Lower lobe of right lung (tissue), 2 donors: ENCODE measurements at regions not wholly inside any gene's neighbourhood (a gene's known extent, or its start where the extent isn't known, plus 50 kb on each side); places are given as distances from the start of the nearest gene placed in this dataset.

ENCODE experiments used
- ATAC-seq, 2 donors: fragments of 200-7000 bp; cut with Tn5 transposase; one replicate each; pipeline ENCODE4 v1.9.1; 2020 to 2022; ENCODE audit warnings: mild to moderate bottlenecking in 2 of 2, moderate library complexity in 2 of 2
- DNase-seq: peaks from one replicate; pipeline ENCODE4 v3.0.0-alpha.2; 2020
- H3K27ac ChIP-seq: fragments of 200-600 bp; one replicate; pipeline ENCODE4 v1.8.0; 2022
- H3K27me3 ChIP-seq: fragments of 200-600 bp; one replicate; pipeline ENCODE4 v1.8.0; 2022; ENCODE audit warnings: low read depth
- H3K36me3 ChIP-seq: fragments of 200-600 bp; one replicate; pipeline ENCODE4 v1.8.0; 2022; ENCODE audit warnings: mild to moderate bottlenecking
- H3K4me1 ChIP-seq: fragments of 200-600 bp; one replicate; pipeline ENCODE4 v1.8.0; 2022
- H3K4me3 ChIP-seq: fragments of 200-600 bp; one replicate; pipeline ENCODE4 v1.8.0; 2022; ENCODE audit warnings: mild to moderate bottlenecking
- H3K9me3 ChIP-seq: fragments of 200-600 bp; one replicate; pipeline ENCODE4 v1.8.0; 2022
- CTCF ChIP-seq: fragments of 200-600 bp; IDR thresholded peaks from one replicate; pipeline ENCODE4 v1.8.0; 2022; ENCODE audit warnings: antibody characterized with exemption, mild to moderate bottlenecking
- intact Hi-C: fragments of 100-400 bp; cut with DNase I; formaldehyde crosslinking; loops from one replicate; pipeline ENCODE4 v1.11.0; 2022
- donor health status: DM: no; HTN: yes; CAD: no; lungs with severe emphysema.

- no peak for ATAC-seq
- H3K27me3 ChIP-seq, result no peaks in the 10 kb centered on the region
- TF ChIP-seq CTCF, result no peak
- H3K4me1 ChIP-seq, result no peaks in the 10 kb centered on the region
- H3K27ac ChIP-seq, result no peak overlapping the region
- no peak overlapping the region for H3K4me3 ChIP-seq
- no peaks in the 10 kb centered on the region for H3K9me3 ChIP-seq
- H3K36me3 ChIP-seq, result no peaks in the 10 kb centered on the region
- intact Hi-C loops, result no loop called here
- no peak for DNase-seq
These were observed 882.1 kb downstream of the UQCRFS1 start for GRCh38 chr19:28330831-28331230.

GRCh38 chr19:28329429-28329828 lies 883.5 kb downstream of the UQCRFS1 start:
- H3K4me1 ChIP-seq, result no peaks in the 10 kb centered on the region
- H3K36me3 ChIP-seq, result no peaks in the 10 kb centered on the region
- intact Hi-C loops, result no loop called here
- H3K9me3 ChIP-seq, result no peaks in the 10 kb centered on the region
- H3K4me3 ChIP-seq, result no peak overlapping the region
- no peak for TF ChIP-seq CTCF
- DNase-seq (no peak), ATAC-seq (no peak)
- no peak overlapping the region for H3K27ac ChIP-seq
- no peaks in the 10 kb centered on the region for H3K27me3 ChIP-seq

GRCh38 chr19:28327905-28328304 lies 885.0 kb downstream of the UQCRFS1 start:
- Histone ChIP-seq H3K4me1 (no peaks in the 10 kb centered on the region), H3K27me3 (no peaks in the 10 kb centered on the region), H3K36me3 (no peaks in the 10 kb centered on the region), H3K4me3 (no peak overlapping the region), H3K27ac (no peak overlapping the region), H3K9me3 (no peaks in the 10 kb centered on the region)
- no peak for TF ChIP-seq CTCF
- intact Hi-C loops, result no loop called here
- no peak for DNase-seq
- no peak for ATAC-seq

GRCh38 chr19:28326746-28327145 lies 886.2 kb downstream of the UQCRFS1 start:
- Histone ChIP-seq H3K27ac (no peak overlapping the region), H3K4me3 (no peak overlapping the region), H3K27me3 (no peaks in the 10 kb centered on the region), H3K36me3 (no peaks in the 10 kb centered on the region), H3K9me3 (no peaks in the 10 kb centered on the region), H3K4me1 (no peaks in the 10 kb centered on the region)
- no peak for TF ChIP-seq CTCF
- no peak for DNase-seq
- intact Hi-C loops, result no loop called here
- ATAC-seq, result no peak

GRCh38 chr19:28324275-28325060 lies 888.5 kb downstream of the UQCRFS1 start:
- no peak for TF ChIP-seq CTCF
- H3K36me3 ChIP-seq, result no peaks in the 10 kb centered on the region
- no peak for ATAC-seq

More at GRCh38 chr19:28324275-28325060, 888.5 kb downstream of the UQCRFS1 start:
- no peak overlapping the region for H3K4me3 ChIP-seq
- H3K27me3 ChIP-seq, result no peaks in the 10 kb centered on the region
- no peak for DNase-seq
- no peaks in the 10 kb centered on the region for H3K9me3 ChIP-seq
- H3K27ac ChIP-seq, result no peak overlapping the region
- no peaks in the 10 kb centered on the region for H3K4me1 ChIP-seq
- intact Hi-C loops, result no loop called here
